Natural killer cell (primary cell): ENCODE measurements at regions not wholly inside any gene's neighbourhood (a gene's known extent, or its start where the extent isn't known, plus 50 kb on each side); places are given as distances from the start of the nearest gene placed in this dataset.

Experiments
- ATAC-seq, 3 donors: fragments of 150-1000 bp in 2 of 3; fragments of 200-7000 bp in 1 of 3; cut with Tn5 transposase; 1 replicate in 1 of 3; 2 replicates in 2 of 3; pipeline ENCODE4 v1.10.0; 2021; ENCODE audit warnings: mild to moderate bottlenecking in 2 of 3, moderate library complexity in 2 of 3
- DNase-seq, 2 donors: peaks; one replicate each; pipeline versions ENCODE4 v3.0.0 to v3.0.0-alpha.2; 2013 to 2021; ENCODE audit warnings: mixed read lengths in 1 of 2
- H3K27ac ChIP-seq: one replicate; pipeline ENCODE4 v1.5.1; 2013; ENCODE audit warnings: mild to moderate bottlenecking, low read length
- H3K27me3 ChIP-seq: one replicate; pipeline ENCODE4 v1.6.1; 2013; ENCODE audit warnings: low read length; ENCODE audit not compliant: control insufficient read depth, insufficient read depth
- H3K36me3 ChIP-seq: one replicate; pipeline ENCODE4 v1.6.1; 2013; ENCODE audit warnings: low read length; ENCODE audit not compliant: control insufficient read depth, insufficient read depth
- H3K4me1 ChIP-seq: one replicate; pipeline ENCODE4 v1.6.1; 2013; ENCODE audit warnings: low read length; ENCODE audit not compliant: control insufficient read depth, insufficient read depth
- H3K4me3 ChIP-seq: one replicate; pipeline ENCODE4 v1.5.1; 2013; ENCODE audit warnings: low read length
- H3K9me3 ChIP-seq: one replicate; pipeline ENCODE4 v1.6.1; 2013; ENCODE audit warnings: low read length; ENCODE audit not compliant: control insufficient read depth, insufficient read depth
- H3K27ac Mint-ChIP-seq, 2 donors: one replicate each; pipeline ENCODE4 v1.8.0; 2022; ENCODE audit warnings: mild to moderate bottlenecking in 2 of 2, mixed read lengths in 2 of 2, moderate library complexity in 1 of 2
- H3K27me3 Mint-ChIP-seq, 2 donors: one replicate each; pipeline ENCODE4 v1.8.0; 2022; ENCODE audit warnings: low read depth in 2 of 2, mixed read lengths in 2 of 2
- H3K36me3 Mint-ChIP-seq: one replicate; pipeline ENCODE4 v1.8.0; 2022; ENCODE audit warnings: mixed read lengths
- H3K4me1 Mint-ChIP-seq, 2 donors: one replicate each; pipeline ENCODE4 v1.8.0; 2022; ENCODE audit warnings: mixed read lengths in 2 of 2
- H3K4me3 Mint-ChIP-seq: one replicate; pipeline ENCODE4 v1.8.0; 2022; ENCODE audit warnings: mild to moderate bottlenecking, moderate library complexity, mixed read lengths
- H3K9me3 Mint-ChIP-seq, 2 donors: one replicate each; pipeline ENCODE4 v1.8.0; 2022; ENCODE audit warnings: mixed read lengths in 2 of 2
- WGBS: methylation state at CpG from one replicate; pipeline ENCODE4 v1.1.7; 2013; ENCODE audit warnings: missing lambda C conversion rate; ENCODE audit not compliant: insufficient coverage; 5-methylcytosine and 5-hydroxymethylcytosine counted together
- intact Hi-C: fragments of 100-400 bp; cut with micrococcal nuclease; formaldehyde crosslinking; loops from one replicate; pipeline ENCODE4 v1.14.2; 2022
- TF ChIP-seq, protein P1 (sequence below): fragments of 200-600 bp; IDR thresholded peaks from one replicate; pipeline ENCODE4 v1.8.0; 2022; ENCODE audit warnings: antibody characterized with exemption

DNA sequence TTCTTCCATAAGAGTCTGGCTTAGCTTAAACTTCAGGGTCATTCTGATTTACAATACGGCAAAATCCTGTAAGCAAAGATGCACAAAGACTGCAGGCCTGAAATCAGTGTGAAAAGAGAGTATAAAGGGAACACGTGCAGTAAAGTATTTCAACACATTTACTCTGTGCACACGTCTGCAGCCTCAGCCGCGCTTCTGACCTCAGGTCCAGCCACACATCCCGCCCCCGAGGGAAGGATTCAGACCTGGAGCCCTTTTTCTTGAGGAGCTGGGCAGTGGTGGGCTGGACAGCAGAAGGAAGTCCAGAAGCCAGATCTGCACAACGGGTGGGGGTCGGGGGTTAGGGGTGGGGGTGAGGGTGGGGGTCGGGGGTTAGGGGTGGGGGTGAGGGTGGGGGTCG lies 58.9 kb upstream of the FAM20C start:
- H3K4me3 ChIP-seq, result no peak overlapping the region
- H3K27ac Mint-ChIP-seq, result no peak overlapping the region
- no peak overlapping the region for H3K4me3 Mint-ChIP-seq
- no peaks in the 10 kb centered on the region for H3K4me1 Mint-ChIP-seq
- TF ChIP-seq, protein P1, sequence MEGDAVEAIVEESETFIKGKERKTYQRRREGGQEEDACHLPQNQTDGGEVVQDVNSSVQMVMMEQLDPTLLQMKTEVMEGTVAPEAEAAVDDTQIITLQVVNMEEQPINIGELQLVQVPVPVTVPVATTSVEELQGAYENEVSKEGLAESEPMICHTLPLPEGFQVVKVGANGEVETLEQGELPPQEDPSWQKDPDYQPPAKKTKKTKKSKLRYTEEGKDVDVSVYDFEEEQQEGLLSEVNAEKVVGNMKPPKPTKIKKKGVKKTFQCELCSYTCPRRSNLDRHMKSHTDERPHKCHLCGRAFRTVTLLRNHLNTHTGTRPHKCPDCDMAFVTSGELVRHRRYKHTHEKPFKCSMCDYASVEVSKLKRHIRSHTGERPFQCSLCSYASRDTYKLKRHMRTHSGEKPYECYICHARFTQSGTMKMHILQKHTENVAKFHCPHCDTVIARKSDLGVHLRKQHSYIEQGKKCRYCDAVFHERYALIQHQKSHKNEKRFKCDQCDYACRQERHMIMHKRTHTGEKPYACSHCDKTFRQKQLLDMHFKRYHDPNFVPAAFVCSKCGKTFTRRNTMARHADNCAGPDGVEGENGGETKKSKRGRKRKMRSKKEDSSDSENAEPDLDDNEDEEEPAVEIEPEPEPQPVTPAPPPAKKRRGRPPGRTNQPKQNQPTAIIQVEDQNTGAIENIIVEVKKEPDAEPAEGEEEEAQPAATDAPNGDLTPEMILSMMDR, result no peak
- DNase-seq (no peak), ATAC-seq (no peak)
- intact Hi-C loops, result no loop called here
- H3K27ac ChIP-seq, result no peak overlapping the region
- peaks cover 0 to 7% of the 10 kb centered on the region in 2 donors for H3K27me3 Mint-ChIP-seq
- H3K36me3 Mint-ChIP-seq, result no peaks in the 10 kb centered on the region
- WGBS, result 92% methylated on average over 7 of the region's 11 CpGs
- peaks cover 3% of the 10 kb centered on the region for H3K4me1 ChIP-seq
- no peaks in the 10 kb centered on the region for H3K9me3 Mint-ChIP-seq
- H3K9me3 ChIP-seq, result no peaks in the 10 kb centered on the region
- no peaks in the 10 kb centered on the region for H3K27me3 ChIP-seq
- no peaks in the 10 kb centered on the region for H3K36me3 ChIP-seq

DNA sequence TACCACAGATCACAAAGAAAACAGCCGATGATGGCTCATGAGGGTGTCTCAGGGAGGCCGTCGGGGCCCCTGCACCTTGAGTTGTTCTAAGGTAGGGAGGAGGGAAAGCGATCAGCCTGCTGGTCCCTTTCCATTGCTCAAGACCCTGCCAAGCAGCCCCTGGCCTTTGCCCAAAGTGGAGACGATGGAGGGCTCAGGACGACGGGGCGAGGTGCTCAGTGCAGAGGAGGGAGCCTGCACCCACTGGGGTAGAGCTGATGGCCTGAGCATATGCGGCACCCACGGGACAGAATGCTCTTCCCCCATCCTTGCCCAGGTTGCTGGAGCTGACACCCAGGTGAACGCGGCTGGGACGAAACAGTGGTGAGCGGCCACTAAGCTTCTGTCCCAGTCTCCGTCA lies 58.3 kb upstream of the FAM20C start:
- H3K27ac Mint-ChIP-seq, result no peak overlapping the region

DNA sequence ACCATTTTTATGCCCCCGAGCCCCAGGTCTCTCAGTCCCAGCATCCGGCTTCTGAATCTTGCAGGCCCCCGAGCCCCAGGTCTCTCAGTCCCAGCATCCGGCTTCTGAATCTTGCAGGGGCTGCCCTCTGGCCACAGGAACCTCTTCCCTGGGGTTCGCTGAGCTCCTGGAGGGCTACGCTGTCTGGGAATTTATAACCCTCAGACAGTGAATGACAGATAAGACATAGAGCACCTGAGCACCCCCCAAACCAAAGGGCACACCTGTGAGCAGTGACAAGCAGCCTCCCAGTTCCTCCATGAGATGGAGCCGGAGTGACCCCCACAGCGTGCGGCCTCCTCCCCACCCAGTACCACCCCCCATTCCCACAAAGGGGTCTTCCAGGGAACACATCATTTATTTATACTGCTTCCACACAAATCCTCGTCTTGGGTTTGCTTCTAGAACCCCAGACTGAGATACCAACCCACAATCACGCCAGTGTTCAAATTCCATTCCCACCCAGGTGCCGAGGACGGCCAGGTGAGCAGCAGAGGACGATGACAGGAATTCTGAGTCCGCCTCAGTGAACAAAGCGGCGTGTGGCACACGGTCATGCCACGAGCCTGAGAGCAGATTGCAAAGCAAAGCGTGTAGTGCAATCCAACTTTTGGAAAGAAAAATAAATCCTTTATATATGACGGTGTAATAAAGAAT lies 57.7 kb upstream of the FAM20C start:
- Histone ChIP-seq H3K4me1 (peaks cover 3% of the 10 kb centered on the region), H3K27ac (no peak overlapping the region), H3K9me3 (no peaks in the 10 kb centered on the region), H3K4me3 (no peak overlapping the region), H3K36me3 (no peaks in the 10 kb centered on the region), H3K27me3 (no peaks in the 10 kb centered on the region)
- no peak for DNase-seq
- H3K27ac Mint-ChIP-seq, result no peak overlapping the region
- no peak for ATAC-seq
- TF ChIP-seq, protein P1, result no peak
- H3K4me1 Mint-ChIP-seq, result no peaks in the 10 kb centered on the region
- H3K27me3 Mint-ChIP-seq, result peaks cover 0 to 10% of the 10 kb centered on the region in 2 donors
- H3K4me3 Mint-ChIP-seq, result no peak overlapping the region
- 87% methylated on average over 21 of the region's 21 CpGs for WGBS
- H3K9me3 Mint-ChIP-seq, result no peaks in the 10 kb centered on the region
- intact Hi-C loops, result no loop called here
- no peaks in the 10 kb centered on the region for H3K36me3 Mint-ChIP-seq

More for the DNA sequence above, 58.3 kb upstream of the FAM20C start:
- ATAC-seq (no peak), DNase-seq (no peak)
- H3K27ac ChIP-seq, result no peak overlapping the region
- no peak overlapping the region for H3K4me3 ChIP-seq
- WGBS, result 93% methylated on average over 15 of the region's 15 CpGs
- Mint-ChIP-seq H3K4me1 (no peaks in the 10 kb centered on the region), H3K9me3 (no peaks in the 10 kb centered on the region), H3K4me3 (no peak overlapping the region), H3K36me3 (no peaks in the 10 kb centered on the region), H3K27me3 (peaks cover 0 to 10% of the 10 kb centered on the region in 2 donors)
- intact Hi-C loops, result no loop called here
- no peaks in the 10 kb centered on the region for H3K27me3 ChIP-seq
- H3K9me3 ChIP-seq, result no peaks in the 10 kb centered on the region
- no peaks in the 10 kb centered on the region for H3K36me3 ChIP-seq
- H3K4me1 ChIP-seq, result peaks cover 3% of the 10 kb centered on the region
- TF ChIP-seq, protein P1, result no peak

DNA sequence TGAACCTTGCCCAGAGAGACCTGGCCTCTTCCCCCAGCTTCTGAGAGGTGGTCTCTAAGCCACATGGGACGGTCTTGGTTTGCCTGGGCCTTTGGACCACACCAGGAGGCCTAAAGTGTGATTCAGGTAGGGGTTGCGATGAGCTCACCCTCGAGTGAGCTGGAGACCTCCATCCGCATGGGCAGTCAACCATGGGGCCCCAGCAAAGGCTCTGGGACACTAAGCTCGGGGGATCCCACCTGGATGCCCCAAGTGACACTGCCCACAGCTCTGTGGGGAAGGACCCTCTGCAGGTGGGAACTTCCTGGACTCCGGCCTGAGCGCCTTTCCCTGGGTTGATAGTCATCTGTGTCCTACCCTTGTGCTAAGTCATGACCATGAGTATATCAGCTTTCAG lies 57.1 kb upstream of the FAM20C start:
- DNase-seq (no peak), ATAC-seq (no peak)
- Histone ChIP-seq H3K4me3 (no peak overlapping the region), H3K36me3 (no peaks in the 10 kb centered on the region), H3K27me3 (no peaks in the 10 kb centered on the region), H3K9me3 (no peaks in the 10 kb centered on the region), H3K27ac (no peak overlapping the region), H3K4me1 (no peaks in the 10 kb centered on the region)
- Mint-ChIP-seq H3K27ac (no peak overlapping the region), H3K36me3 (no peaks in the 10 kb centered on the region), H3K4me3 (no peak overlapping the region), H3K9me3 (no peaks in the 10 kb centered on the region), H3K4me1 (no peaks in the 10 kb centered on the region), H3K27me3 (peaks cover 0 to 10% of the 10 kb centered on the region in 2 donors)
- intact Hi-C loops, result no loop called here
- TF ChIP-seq, protein P1, result no peak
- 80% methylated on average over 7 of the region's 7 CpGs for WGBS
